Peyer's patch (tissue), 4 donors: ENCODE measurements at regions not wholly inside any gene's neighbourhood (a gene's known extent, or its start where the extent isn't known, plus 50 kb on each side); places are given as distances from the start of the nearest gene placed in this dataset.

ENCODE experiments used
- POLR2A ChIP-seq, 2 donors: fragments of 450-650 bp; IDR thresholded peaks; one replicate each; pipeline ENCODE4 v1.5.1; 2017; ENCODE audit warnings: antibody characterized with exemption in 2 of 2, mild to moderate bottlenecking in 2 of 2, moderate library complexity in 2 of 2
- TF ChIP-seq, protein P1 (sequence below), 6 experiments: fragments of 450-650 bp in 4 of 6; fragments of 200-600 bp in 2 of 6; sonication (generic) in 1 of 6; IDR thresholded peaks; one replicate each; pipeline ENCODE4 v1.5.1; 2017 to 2019; ENCODE audit warnings: antibody characterized with exemption in 6 of 6, mild to moderate bottlenecking in 3 of 6, moderate library complexity in 1 of 6

DNA sequence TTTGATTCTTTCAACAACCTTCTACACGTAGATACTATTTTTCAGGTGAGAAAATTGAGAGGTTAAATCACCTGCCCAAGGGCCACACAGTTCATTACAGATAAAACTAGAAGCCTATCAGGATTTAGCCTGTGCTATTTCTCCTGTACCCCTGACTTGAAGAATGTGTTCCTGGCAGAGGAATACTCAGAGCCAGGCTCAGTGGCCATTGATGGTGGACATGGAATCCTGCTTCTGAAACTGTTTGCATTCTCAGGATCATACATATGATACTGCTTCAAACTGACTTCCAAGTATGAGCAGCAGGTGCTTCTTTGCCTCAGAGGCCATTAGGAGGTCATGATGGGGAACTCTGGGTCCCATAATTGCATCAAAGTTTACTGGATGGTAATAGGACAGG, 348.6 kb downstream of the ADRA2A start:
- TF ChIP-seq, protein P1, sequence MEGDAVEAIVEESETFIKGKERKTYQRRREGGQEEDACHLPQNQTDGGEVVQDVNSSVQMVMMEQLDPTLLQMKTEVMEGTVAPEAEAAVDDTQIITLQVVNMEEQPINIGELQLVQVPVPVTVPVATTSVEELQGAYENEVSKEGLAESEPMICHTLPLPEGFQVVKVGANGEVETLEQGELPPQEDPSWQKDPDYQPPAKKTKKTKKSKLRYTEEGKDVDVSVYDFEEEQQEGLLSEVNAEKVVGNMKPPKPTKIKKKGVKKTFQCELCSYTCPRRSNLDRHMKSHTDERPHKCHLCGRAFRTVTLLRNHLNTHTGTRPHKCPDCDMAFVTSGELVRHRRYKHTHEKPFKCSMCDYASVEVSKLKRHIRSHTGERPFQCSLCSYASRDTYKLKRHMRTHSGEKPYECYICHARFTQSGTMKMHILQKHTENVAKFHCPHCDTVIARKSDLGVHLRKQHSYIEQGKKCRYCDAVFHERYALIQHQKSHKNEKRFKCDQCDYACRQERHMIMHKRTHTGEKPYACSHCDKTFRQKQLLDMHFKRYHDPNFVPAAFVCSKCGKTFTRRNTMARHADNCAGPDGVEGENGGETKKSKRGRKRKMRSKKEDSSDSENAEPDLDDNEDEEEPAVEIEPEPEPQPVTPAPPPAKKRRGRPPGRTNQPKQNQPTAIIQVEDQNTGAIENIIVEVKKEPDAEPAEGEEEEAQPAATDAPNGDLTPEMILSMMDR (IDR thresholded peaks at IDR 0.05): no peak
- TF ChIP-seq POLR2A (IDR thresholded peaks at IDR 0.05): no peak
